K562 (cell line): ENCODE measurements at regions not wholly inside any gene's neighbourhood (a gene's known extent, or its start where the extent isn't known, plus 50 kb on each side); places are given as distances from the start of the nearest gene placed in this dataset.

Experiments
- ARID3A ChIP-seq: IDR thresholded peaks from 2 replicates; pipeline ENCODE4 v1.6.1; 2012; ENCODE audit warnings: low read depth, low read length, improper control_type of control experiment, borderline replicate concordance
- BCOR ChIP-seq: fragments of 450-650 bp; IDR thresholded peaks from 2 replicates; pipeline ENCODE4 v1.6.1; 2016
- DMBX1 ChIP-seq: fragments of 250-450 bp; sonication (Bioruptor Pico); IDR thresholded peaks from 2 replicates; pipeline ENCODE4 v1.8.0; 2022; ENCODE audit warnings: inconsistent platforms, mild to moderate bottlenecking, moderate library complexity, borderline replicate concordance
- L3MBTL2 ChIP-seq: fragments of 450-650 bp; IDR thresholded peaks from 2 replicates; pipeline ENCODE4 v1.6.1; 2016; ENCODE audit warnings: mild to moderate bottlenecking, moderate library complexity
- MED1 ChIP-seq: sonication (generic); formaldehyde crosslinking; IDR thresholded peaks from 2 replicates; pipeline ENCODE4 v1.8.1; 2023; ENCODE audit warnings: missing genetic modification reagents, borderline replicate concordance
- MEIS2 ChIP-seq: fragments of 450-650 bp; IDR thresholded peaks from 2 replicates; pipeline ENCODE4 v1.6.1; 2014; ENCODE audit warnings: mild to moderate bottlenecking; ENCODE audit not compliant: partially characterized antibody
- PHB ChIP-seq: fragments of 250-450 bp; sonication (Bioruptor Pico); IDR thresholded peaks from 2 replicates; pipeline ENCODE4 v1.5.0; 2021
- SMAD4 ChIP-seq: fragments of 250-450 bp; sonication (Bioruptor Pico); conservative IDR thresholded peaks from 2 replicates; pipeline ENCODE4 v1.8.0; 2021; ENCODE audit warnings: inconsistent platforms, mild to moderate bottlenecking, moderate library complexity
- ZNF384 ChIP-seq: IDR thresholded peaks from 2 replicates; pipeline ENCODE4 v1.6.1; 2012; ENCODE audit warnings: low read depth, low read length, improper control_type of control experiment
- ZNF518B ChIP-seq: fragments of 250-450 bp; sonication (Bioruptor Pico); IDR thresholded peaks from 2 replicates; pipeline ENCODE4 v1.5.0; 2021; ENCODE audit warnings: mild to moderate bottlenecking, moderate library complexity
- TF ChIP-seq, protein P1 (sequence below): fragments of 450-650 bp; IDR thresholded peaks from 2 replicates; pipeline ENCODE4 v1.6.1; 2014; ENCODE audit warnings: low read depth, mild to moderate bottlenecking, moderate library complexity, borderline replicate concordance
- TF ChIP-seq, protein P2 (sequence below): fragments of 450-650 bp; IDR thresholded peaks from 2 replicates; pipeline ENCODE4 v1.6.1; 2016; ENCODE audit warnings: low read depth, mild to moderate bottlenecking, moderate library complexity
- TF ChIP-seq, protein P3 (sequence below): fragments of 200-800 bp; sonication (Bioruptor generic); IDR thresholded peaks from 2 replicates; pipeline ENCODE4 v1.6.1; 2017; ENCODE audit warnings: missing genetic modification characterization, missing compliant biosample characterization

DNA sequence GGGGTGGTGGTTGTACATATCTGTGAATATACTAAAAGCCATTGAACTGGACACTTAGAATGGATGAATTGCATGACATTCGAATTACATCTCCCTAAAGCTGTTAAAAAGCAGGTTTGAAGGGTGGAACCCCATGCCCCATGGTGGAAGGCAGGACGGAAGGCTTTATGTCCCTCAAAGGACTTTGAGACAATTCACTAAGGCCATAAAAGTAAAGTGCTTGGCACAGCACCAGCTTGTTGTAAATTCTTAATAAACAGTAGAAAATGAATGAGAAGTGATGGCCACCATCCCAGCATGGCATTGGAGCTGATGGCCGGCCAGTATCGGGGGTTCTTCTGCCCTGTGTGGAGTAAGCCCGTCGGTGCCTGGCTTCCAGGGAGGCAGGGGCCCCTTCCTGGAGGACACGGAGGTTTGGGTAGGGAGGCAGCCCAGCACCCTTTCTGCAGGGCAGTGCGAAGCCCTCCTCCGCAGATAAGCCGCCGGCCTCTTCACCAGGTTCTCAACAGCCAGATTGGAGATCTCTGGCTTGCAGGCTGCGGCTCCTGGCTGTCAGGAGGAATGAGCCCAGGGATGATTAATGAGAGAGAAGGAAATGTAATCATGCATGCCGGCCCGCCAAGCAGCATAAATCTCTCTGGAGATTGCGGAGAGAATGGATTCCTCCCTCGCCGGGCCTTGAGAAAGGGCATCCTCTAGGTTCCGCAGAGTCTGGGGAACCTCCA, 346.9 kb downstream of the FOXL1 start (continued):
- TF ChIP-seq, protein P1, sequence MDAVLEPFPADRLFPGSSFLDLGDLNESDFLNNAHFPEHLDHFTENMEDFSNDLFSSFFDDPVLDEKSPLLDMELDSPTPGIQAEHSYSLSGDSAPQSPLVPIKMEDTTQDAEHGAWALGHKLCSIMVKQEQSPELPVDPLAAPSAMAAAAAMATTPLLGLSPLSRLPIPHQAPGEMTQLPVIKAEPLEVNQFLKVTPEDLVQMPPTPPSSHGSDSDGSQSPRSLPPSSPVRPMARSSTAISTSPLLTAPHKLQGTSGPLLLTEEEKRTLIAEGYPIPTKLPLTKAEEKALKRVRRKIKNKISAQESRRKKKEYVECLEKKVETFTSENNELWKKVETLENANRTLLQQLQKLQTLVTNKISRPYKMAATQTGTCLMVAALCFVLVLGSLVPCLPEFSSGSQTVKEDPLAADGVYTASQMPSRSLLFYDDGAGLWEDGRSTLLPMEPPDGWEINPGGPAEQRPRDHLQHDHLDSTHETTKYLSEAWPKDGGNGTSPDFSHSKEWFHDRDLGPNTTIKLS = no peak
- TF ChIP-seq ZNF384 = no peak
- TF ChIP-seq, protein P2, sequence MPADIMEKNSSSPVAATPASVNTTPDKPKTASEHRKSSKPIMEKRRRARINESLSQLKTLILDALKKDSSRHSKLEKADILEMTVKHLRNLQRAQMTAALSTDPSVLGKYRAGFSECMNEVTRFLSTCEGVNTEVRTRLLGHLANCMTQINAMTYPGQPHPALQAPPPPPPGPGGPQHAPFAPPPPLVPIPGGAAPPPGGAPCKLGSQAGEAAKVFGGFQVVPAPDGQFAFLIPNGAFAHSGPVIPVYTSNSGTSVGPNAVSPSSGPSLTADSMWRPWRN = peak; percentile 98
- 0 out of 2 replicates have a peak, but pooled peaks have one; percentile 23 for TF ChIP-seq L3MBTL2
- no peak for TF ChIP-seq ARID3A
- TF ChIP-seq, protein P3, sequence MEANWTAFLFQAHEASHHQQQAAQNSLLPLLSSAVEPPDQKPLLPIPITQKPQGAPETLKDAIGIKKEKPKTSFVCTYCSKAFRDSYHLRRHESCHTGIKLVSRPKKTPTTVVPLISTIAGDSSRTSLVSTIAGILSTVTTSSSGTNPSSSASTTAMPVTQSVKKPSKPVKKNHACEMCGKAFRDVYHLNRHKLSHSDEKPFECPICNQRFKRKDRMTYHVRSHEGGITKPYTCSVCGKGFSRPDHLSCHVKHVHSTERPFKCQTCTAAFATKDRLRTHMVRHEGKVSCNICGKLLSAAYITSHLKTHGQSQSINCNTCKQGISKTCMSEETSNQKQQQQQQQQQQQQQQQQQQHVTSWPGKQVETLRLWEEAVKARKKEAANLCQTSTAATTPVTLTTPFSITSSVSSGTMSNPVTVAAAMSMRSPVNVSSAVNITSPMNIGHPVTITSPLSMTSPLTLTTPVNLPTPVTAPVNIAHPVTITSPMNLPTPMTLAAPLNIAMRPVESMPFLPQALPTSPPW (CRISPR knock-in tag) = peak; percentile 34; the same call in 1 of the 2 replicates
- 0 out of 2 replicates have a peak, but pooled peaks have one; percentile 17 for TF ChIP-seq BCOR
- TF ChIP-seq MED1 (CRISPR knock-in tag) = no peak
- peak; percentile 91 for TF ChIP-seq SMAD4 (CRISPR knock-in tag)
- no peak for TF ChIP-seq PHB (CRISPR knock-in tag)
- no peak for TF ChIP-seq ZNF518B
- TF ChIP-seq DMBX1 (CRISPR knock-in tag) = no peak
- TF ChIP-seq MEIS2 = peak; percentile 99
